OCI-LY3 (cell line): ENCODE measurements at regions not wholly inside any gene's neighbourhood (a gene's known extent, or its start where the extent isn't known, plus 50 kb on each side); places are given as distances from the start of the nearest gene placed in this dataset.

Experiments used
- CTCF ChIP-seq: fragments of 200-600, 300-600 bp; sonication (generic); IDR thresholded peaks from 2 replicates; pipeline ENCODE4 v1.5.1; 2014; ENCODE audit warnings: antibody characterized with exemption, low read length, low read depth
- EZH2phosphoT487 ChIP-seq: fragments of 200-600 bp; shearing (Covaris generic); IDR thresholded peaks from 2 replicates; pipeline ENCODE4 v1.6.1; 2018; ENCODE audit warnings: antibody characterized with exemption, mixed run types, low read depth

GRCh38 chr19:28963486-28964250 is 249.3 kb downstream of the UQCRFS1 start:
- no peak for TF ChIP-seq CTCF
- no peak for TF ChIP-seq EZH2phosphoT487
